Natural killer cell (primary cell): ENCODE measurements at regions not wholly inside any gene's neighbourhood (a gene's known extent, or its start where the extent isn't known, plus 50 kb on each side); places are given as distances from the start of the nearest gene placed in this dataset.

Experiments
- ATAC-seq, 3 donors: fragments of 150-1000 bp in 2 of 3; fragments of 200-7000 bp in 1 of 3; cut with Tn5 transposase; 1 replicate in 1 of 3; 2 replicates in 2 of 3; pipeline ENCODE4 v1.10.0; 2021; ENCODE audit warnings: mild to moderate bottlenecking in 2 of 3, moderate library complexity in 2 of 3
- DNase-seq, 2 donors: peaks; one replicate each; pipeline versions ENCODE4 v3.0.0 to v3.0.0-alpha.2; 2013 to 2021; ENCODE audit warnings: mixed read lengths in 1 of 2
- H3K27ac ChIP-seq: one replicate; pipeline ENCODE4 v1.5.1; 2013; ENCODE audit warnings: mild to moderate bottlenecking, low read length
- H3K27me3 ChIP-seq: one replicate; pipeline ENCODE4 v1.6.1; 2013; ENCODE audit warnings: low read length; ENCODE audit not compliant: control insufficient read depth, insufficient read depth
- H3K36me3 ChIP-seq: one replicate; pipeline ENCODE4 v1.6.1; 2013; ENCODE audit warnings: low read length; ENCODE audit not compliant: control insufficient read depth, insufficient read depth
- H3K4me1 ChIP-seq: one replicate; pipeline ENCODE4 v1.6.1; 2013; ENCODE audit warnings: low read length; ENCODE audit not compliant: control insufficient read depth, insufficient read depth
- H3K4me3 ChIP-seq: one replicate; pipeline ENCODE4 v1.5.1; 2013; ENCODE audit warnings: low read length
- H3K9me3 ChIP-seq: one replicate; pipeline ENCODE4 v1.6.1; 2013; ENCODE audit warnings: low read length; ENCODE audit not compliant: control insufficient read depth, insufficient read depth
- H3K27ac Mint-ChIP-seq, 2 donors: one replicate each; pipeline ENCODE4 v1.8.0; 2022; ENCODE audit warnings: mild to moderate bottlenecking in 2 of 2, mixed read lengths in 2 of 2, moderate library complexity in 1 of 2
- H3K27me3 Mint-ChIP-seq, 2 donors: one replicate each; pipeline ENCODE4 v1.8.0; 2022; ENCODE audit warnings: low read depth in 2 of 2, mixed read lengths in 2 of 2
- H3K36me3 Mint-ChIP-seq: one replicate; pipeline ENCODE4 v1.8.0; 2022; ENCODE audit warnings: mixed read lengths
- H3K4me1 Mint-ChIP-seq, 2 donors: one replicate each; pipeline ENCODE4 v1.8.0; 2022; ENCODE audit warnings: mixed read lengths in 2 of 2
- H3K4me3 Mint-ChIP-seq: one replicate; pipeline ENCODE4 v1.8.0; 2022; ENCODE audit warnings: mild to moderate bottlenecking, moderate library complexity, mixed read lengths
- H3K9me3 Mint-ChIP-seq, 2 donors: one replicate each; pipeline ENCODE4 v1.8.0; 2022; ENCODE audit warnings: mixed read lengths in 2 of 2
- WGBS: methylation state at CpG from one replicate; pipeline ENCODE4 v1.1.7; 2013; ENCODE audit warnings: missing lambda C conversion rate; ENCODE audit not compliant: insufficient coverage; 5-methylcytosine and 5-hydroxymethylcytosine counted together
- intact Hi-C: fragments of 100-400 bp; cut with micrococcal nuclease; formaldehyde crosslinking; loops from one replicate; pipeline ENCODE4 v1.14.2; 2022
- TF ChIP-seq, protein P1 (sequence below): fragments of 200-600 bp; IDR thresholded peaks from one replicate; pipeline ENCODE4 v1.8.0; 2022; ENCODE audit warnings: antibody characterized with exemption

DNA sequence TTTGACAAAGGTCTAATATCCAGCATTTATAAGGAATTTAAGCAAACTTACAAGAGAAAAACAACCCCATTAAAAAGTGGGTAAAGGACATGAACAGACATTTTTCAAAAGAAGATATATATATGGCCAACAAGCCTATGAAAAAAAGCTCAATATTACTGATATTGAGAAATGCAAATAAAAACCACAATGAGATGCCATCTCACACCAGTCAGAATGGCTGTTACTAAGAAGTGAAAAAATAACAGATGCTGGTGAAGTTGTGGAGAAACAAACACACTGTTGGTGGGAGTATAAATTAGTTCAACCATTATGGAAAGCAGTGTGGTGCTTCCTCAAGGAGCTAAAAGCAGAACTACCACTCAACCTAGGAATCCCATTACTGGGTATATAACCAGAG lies 91.6 kb upstream of the EFHC2 start:
- Mint-ChIP-seq H3K9me3 (no peaks in the 10 kb centered on the region), H3K36me3 (no peaks in the 10 kb centered on the region), H3K4me3 (no peak overlapping the region), H3K4me1 (no peaks in the 10 kb centered on the region), H3K27ac (no peak overlapping the region), H3K27me3 (peaks cover 0 to 19% of the 10 kb centered on the region in 2 donors)
- no peaks in the 10 kb centered on the region for H3K9me3 ChIP-seq
- TF ChIP-seq, protein P1, sequence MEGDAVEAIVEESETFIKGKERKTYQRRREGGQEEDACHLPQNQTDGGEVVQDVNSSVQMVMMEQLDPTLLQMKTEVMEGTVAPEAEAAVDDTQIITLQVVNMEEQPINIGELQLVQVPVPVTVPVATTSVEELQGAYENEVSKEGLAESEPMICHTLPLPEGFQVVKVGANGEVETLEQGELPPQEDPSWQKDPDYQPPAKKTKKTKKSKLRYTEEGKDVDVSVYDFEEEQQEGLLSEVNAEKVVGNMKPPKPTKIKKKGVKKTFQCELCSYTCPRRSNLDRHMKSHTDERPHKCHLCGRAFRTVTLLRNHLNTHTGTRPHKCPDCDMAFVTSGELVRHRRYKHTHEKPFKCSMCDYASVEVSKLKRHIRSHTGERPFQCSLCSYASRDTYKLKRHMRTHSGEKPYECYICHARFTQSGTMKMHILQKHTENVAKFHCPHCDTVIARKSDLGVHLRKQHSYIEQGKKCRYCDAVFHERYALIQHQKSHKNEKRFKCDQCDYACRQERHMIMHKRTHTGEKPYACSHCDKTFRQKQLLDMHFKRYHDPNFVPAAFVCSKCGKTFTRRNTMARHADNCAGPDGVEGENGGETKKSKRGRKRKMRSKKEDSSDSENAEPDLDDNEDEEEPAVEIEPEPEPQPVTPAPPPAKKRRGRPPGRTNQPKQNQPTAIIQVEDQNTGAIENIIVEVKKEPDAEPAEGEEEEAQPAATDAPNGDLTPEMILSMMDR, result no peak
- DNase-seq (no peak), ATAC-seq (no peak)
- intact Hi-C loops, result no loop called here
- H3K27ac ChIP-seq, result no peak overlapping the region
- no peaks in the 10 kb centered on the region for H3K4me1 ChIP-seq
- no peaks in the 10 kb centered on the region for H3K36me3 ChIP-seq
- H3K4me3 ChIP-seq, result no peak overlapping the region
- H3K27me3 ChIP-seq, result no peaks in the 10 kb centered on the region

DNA sequence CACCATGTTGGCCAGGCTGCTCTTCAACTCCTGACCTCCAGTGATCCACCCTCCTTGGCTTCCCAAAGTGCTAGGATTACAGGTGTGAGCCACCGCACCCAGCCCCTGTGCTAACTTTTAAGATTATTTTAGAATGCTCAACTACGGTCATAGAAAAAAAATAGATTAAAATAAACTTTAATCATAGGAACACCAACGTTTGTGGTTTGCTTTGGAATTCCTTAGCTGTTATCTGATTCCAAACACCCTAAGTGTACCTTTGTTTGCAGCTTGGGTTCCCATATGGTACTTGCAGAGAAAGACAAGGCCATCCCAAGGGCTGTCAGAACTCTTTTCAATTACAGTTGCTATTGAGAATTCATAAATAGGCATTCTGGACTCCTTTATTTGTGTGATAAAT lies 90.1 kb upstream of the EFHC2 start:
- no peak overlapping the region for H3K4me3 ChIP-seq
- H3K9me3 ChIP-seq, result no peaks in the 10 kb centered on the region
- H3K4me3 Mint-ChIP-seq, result no peak overlapping the region
- no peak overlapping the region for H3K27ac Mint-ChIP-seq
- H3K4me1 Mint-ChIP-seq, result no peaks in the 10 kb centered on the region
- 81% methylated on average over 3 of the region's 3 CpGs for WGBS
- no peaks in the 10 kb centered on the region for H3K9me3 Mint-ChIP-seq
- intact Hi-C loops, result no loop called here
- TF ChIP-seq, protein P1, result no peak
- no peaks in the 10 kb centered on the region for H3K27me3 ChIP-seq
- ATAC-seq (no peak), DNase-seq (no peak)
- H3K27me3 Mint-ChIP-seq, result peaks cover 0 to 5% of the 10 kb centered on the region in 2 donors
- no peaks in the 10 kb centered on the region for H3K36me3 ChIP-seq
- H3K36me3 Mint-ChIP-seq, result no peaks in the 10 kb centered on the region
- no peak overlapping the region for H3K27ac ChIP-seq
- no peaks in the 10 kb centered on the region for H3K4me1 ChIP-seq

DNA sequence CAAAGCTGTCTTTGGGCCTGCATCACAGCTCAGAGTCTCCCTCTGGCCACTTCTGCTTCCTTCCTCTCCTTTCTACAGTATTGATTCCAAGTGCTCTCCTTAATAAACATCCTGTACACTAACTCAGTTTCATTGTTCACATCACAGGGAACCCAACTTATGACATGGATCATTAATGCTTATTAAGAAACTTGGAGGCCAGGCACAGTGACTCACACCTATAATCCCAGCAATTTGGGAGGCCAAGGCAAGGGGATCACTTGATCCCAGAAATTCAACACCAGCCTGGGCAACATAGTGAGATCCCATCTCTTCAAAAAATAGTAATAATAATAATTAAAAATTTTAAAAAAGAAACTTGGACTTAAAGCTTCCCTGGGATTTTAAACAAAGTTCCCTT lies 89.2 kb upstream of the EFHC2 start:
- H3K9me3 Mint-ChIP-seq, result no peaks in the 10 kb centered on the region
- no peaks in the 10 kb centered on the region for H3K27me3 ChIP-seq
- no peaks in the 10 kb centered on the region for H3K4me1 ChIP-seq
- no peaks in the 10 kb centered on the region for H3K36me3 Mint-ChIP-seq
- no peaks in the 10 kb centered on the region for H3K4me1 Mint-ChIP-seq
- TF ChIP-seq, protein P1, result no peak
- peak in 1 of 2 donors; percentile 6 for DNase-seq
- intact Hi-C loops, result no loop called here
- no peak overlapping the region for H3K4me3 ChIP-seq
- H3K4me3 Mint-ChIP-seq, result no peak overlapping the region
- no peaks in the 10 kb centered on the region for H3K9me3 ChIP-seq
- no peak for ATAC-seq
- H3K27ac Mint-ChIP-seq, result no peak overlapping the region
- peaks cover 0 to 7% of the 10 kb centered on the region in 2 donors for H3K27me3 Mint-ChIP-seq
- H3K27ac ChIP-seq, result no peak overlapping the region
- H3K36me3 ChIP-seq, result no peaks in the 10 kb centered on the region

DNA sequence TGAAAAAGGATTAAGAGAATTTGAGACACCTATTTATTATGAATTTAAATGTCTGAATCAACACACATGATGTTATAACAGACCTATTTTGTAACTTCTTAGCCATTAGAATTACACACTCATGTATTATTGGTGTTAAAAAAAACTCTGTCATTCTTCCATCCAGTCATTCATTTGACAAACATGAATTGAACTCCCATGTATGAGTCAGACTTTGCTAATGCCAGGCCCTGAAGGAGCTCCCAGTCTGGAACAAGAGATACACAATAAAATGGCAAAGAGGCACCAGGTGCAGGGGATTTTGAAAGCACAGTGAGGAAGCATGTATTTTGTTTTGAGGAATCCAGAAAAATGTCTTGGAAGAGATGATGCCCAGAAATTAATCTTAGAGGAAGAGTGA lies 87.7 kb upstream of the EFHC2 start:
- H3K27me3 ChIP-seq, result no peaks in the 10 kb centered on the region
- H3K9me3 ChIP-seq, result no peaks in the 10 kb centered on the region
- intact Hi-C loops, result no loop called here
- TF ChIP-seq, protein P1, result no peak
- Mint-ChIP-seq H3K9me3 (no peaks in the 10 kb centered on the region), H3K4me3 (no peak overlapping the region), H3K27me3 (peaks cover 0 to 7% of the 10 kb centered on the region in 2 donors), H3K36me3 (no peaks in the 10 kb centered on the region), H3K27ac (no peak overlapping the region), H3K4me1 (no peaks in the 10 kb centered on the region)
- DNase-seq (no peak), ATAC-seq (no peak)
- no peak overlapping the region for H3K4me3 ChIP-seq
- H3K36me3 ChIP-seq, result no peaks in the 10 kb centered on the region
- no peak overlapping the region for H3K27ac ChIP-seq
- H3K4me1 ChIP-seq, result no peaks in the 10 kb centered on the region
